ENCODE measurements at regions not wholly inside any gene's neighbourhood (a gene's known extent, or its start where the extent isn't known, plus 50 kb on each side); places are given as distances from the start of the nearest gene placed in this dataset.
"Not testable (repeated sequence)": the region's sequence is repeated elsewhere in the genome, so short reads cannot be mapped to it uniquely, and the experiment has no call there.

GRCh38 chr14:71764701-71765382 lies 167.4 kb upstream of the RGS6 start:
- DNase-seq: no peak

- DNase-seq: no peak
Observed at GRCh38 chr14:71765505-71765904, 166.7 kb upstream of the RGS6 start.

GRCh38 chr14:71770431-71770830 lies 161.8 kb upstream of the RGS6 start:
- DNase-seq: no peak

GRCh38 chr14:71771421-71771820 lies 160.8 kb upstream of the RGS6 start:
- not testable (repeated sequence) for DNase-seq

- DNase-seq: not testable (repeated sequence)
Observed at GRCh38 chr14:71771996-71772395, 160.2 kb upstream of the RGS6 start.

GRCh38 chr14:71773898-71774481 lies 158.2 kb upstream of the RGS6 start:
- no peak for DNase-seq

- DNase-seq: no peak
Observed at GRCh38 chr14:71776471-71777360, 155.5 kb upstream of the RGS6 start.

- DNase-seq: no peak
Observed at GRCh38 chr14:71780075-71780474, 152.2 kb upstream of the RGS6 start.

GRCh38 chr14:71780822-71781221 lies 151.4 kb upstream of the RGS6 start:
- DNase-seq: no peak

GRCh38 chr14:71783088-71783487 lies 149.1 kb upstream of the RGS6 start:
- no peak for DNase-seq

- DNase-seq: no peak
Observed at GRCh38 chr14:71783786-71784185, 148.4 kb upstream of the RGS6 start.

GRCh38 chr14:71789005-71789404 lies 143.2 kb upstream of the RGS6 start:
- no peak for DNase-seq

- DNase-seq: no peak
Observed at GRCh38 chr14:71799841-71800240, 132.4 kb upstream of the RGS6 start.

GRCh38 chr14:71800878-71801277 lies 131.4 kb upstream of the RGS6 start:
- no peak for DNase-seq

GRCh38 chr14:71803539-71804260 lies 128.5 kb upstream of the RGS6 start:
- DNase-seq: no peak

GRCh38 chr14:71804992-71805391 lies 127.2 kb upstream of the RGS6 start:
- DNase-seq: no peak

GRCh38 chr14:71807049-71807448 lies 125.2 kb upstream of the RGS6 start:
- not testable (repeated sequence) for DNase-seq

- not testable (repeated sequence) for DNase-seq
Observed at GRCh38 chr14:71810800-71811199, 121.4 kb upstream of the RGS6 start.

- DNase-seq: no peak
Observed at GRCh38 chr14:71812693-71813092, 119.5 kb upstream of the RGS6 start.

- no peak for DNase-seq
Observed at GRCh38 chr14:71815110-71815509, 117.1 kb upstream of the RGS6 start.

GRCh38 chr14:71824816-71825215 lies 107.4 kb upstream of the RGS6 start:
- DNase-seq: no peak

- DNase-seq: no peak
Observed at GRCh38 chr14:71833476-71833875, 98.8 kb upstream of the RGS6 start.

Data from DMS153 (cell line).